ENCODE measurements at regions not wholly inside any gene's neighbourhood (a gene's known extent, or its start where the extent isn't known, plus 50 kb on each side); places are given as distances from the start of the nearest gene placed in this dataset.
"Not testable (repeated sequence)": the region's sequence is repeated elsewhere in the genome, so short reads cannot be mapped to it uniquely, and the experiment has no call there.

- FAIRE-seq: no peak
- no peak for DNase-seq (ENCODE audit: insufficient read length, low spot score)
Observed at GRCh38 chr4:18735740-18736268, 714.2 kb upstream of the LCORL start.

- DNase-seq (ENCODE audit: insufficient read length, low spot score) (no peak), FAIRE-seq (no peak)
Observed at GRCh38 chr4:18734405-18734804, 712.9 kb upstream of the LCORL start.

- DNase-seq (ENCODE audit: insufficient read length, low spot score) (no peak), FAIRE-seq (no peak)
Observed at GRCh38 chr4:18733961-18734360, 712.4 kb upstream of the LCORL start.

- FAIRE-seq: no peak
- no peak for DNase-seq (ENCODE audit: insufficient read length, low spot score)
Observed at GRCh38 chr4:18722748-18723191, 701.2 kb upstream of the LCORL start.

GRCh38 chr4:18698119-18698883 lies 676.7 kb upstream of the LCORL start:
- FAIRE-seq: no peak
- no peak for DNase-seq (ENCODE audit: insufficient read length, low spot score)

- no peak for FAIRE-seq
- DNase-seq (ENCODE audit: insufficient read length, low spot score): no peak
Observed at GRCh38 chr4:18695733-18696527, 674.4 kb upstream of the LCORL start.

GRCh38 chr4:18691431-18692200 lies 670.1 kb upstream of the LCORL start:
- DNase-seq (ENCODE audit: insufficient read length, low spot score): no peak
- no peak for FAIRE-seq

- FAIRE-seq: no peak
- no peak for DNase-seq (ENCODE audit: insufficient read length, low spot score)
Observed at GRCh38 chr4:18690291-18690955, 668.9 kb upstream of the LCORL start.

GRCh38 chr4:18689308-18690115 lies 668.0 kb upstream of the LCORL start:
- DNase-seq (ENCODE audit: insufficient read length, low spot score) (peak; percentile 5), FAIRE-seq (peak; percentile 11)

- FAIRE-seq; DNase-seq (ENCODE audit: insufficient read length, low spot score): not testable (repeated sequence)
Observed at GRCh38 chr4:18688351-18688750, 666.8 kb upstream of the LCORL start.

GRCh38 chr4:18686338-18687037 lies 664.9 kb upstream of the LCORL start:
- FAIRE-seq (no peak), DNase-seq (ENCODE audit: insufficient read length, low spot score) (no peak)

- FAIRE-seq (no peak), DNase-seq (ENCODE audit: insufficient read length, low spot score) (no peak)
Observed at GRCh38 chr4:18684932-18685331, 663.4 kb upstream of the LCORL start.

- DNase-seq (ENCODE audit: insufficient read length, low spot score) (no peak), FAIRE-seq (no peak)
Observed at GRCh38 chr4:18676526-18676915, 655.0 kb upstream of the LCORL start.

- no peak for FAIRE-seq
- no peak for DNase-seq (ENCODE audit: insufficient read length, low spot score)
Observed at GRCh38 chr4:18675586-18676525, 654.3 kb upstream of the LCORL start.

GRCh38 chr4:18670034-18670433 lies 648.5 kb upstream of the LCORL start:
- FAIRE-seq: no peak
- no peak for DNase-seq (ENCODE audit: insufficient read length, low spot score)

- FAIRE-seq (no peak), DNase-seq (ENCODE audit: insufficient read length, low spot score) (no peak)
Observed at GRCh38 chr4:18669390-18669789, 647.8 kb upstream of the LCORL start.

- DNase-seq (ENCODE audit: insufficient read length, low spot score): no peak
- no peak for FAIRE-seq
Observed at GRCh38 chr4:18666322-18666721, 644.8 kb upstream of the LCORL start.

- FAIRE-seq (no peak), DNase-seq (ENCODE audit: insufficient read length, low spot score) (no peak)
Observed at GRCh38 chr4:18664171-18664570, 642.6 kb upstream of the LCORL start.
